AG04449 (cell line): ENCODE measurements at regions not wholly inside any gene's neighbourhood (a gene's known extent, or its start where the extent isn't known, plus 50 kb on each side); places are given as distances from the start of the nearest gene placed in this dataset.
A peak's percentile ranks its signal among the peaks of the same experiment; 100 is the strongest.

Experiments used
- CTCF ChIA-PET: fragments of 350-600 bp; formaldehyde crosslinking; extraction: SDS; loops from one replicate; lab custom pipeline; 2021; ENCODE audit warnings: antibody characterized with exemption; lab: Yijun Ruan, JAX
- POLR2A ChIA-PET: fragments of 400-600, 350-600 bp; formaldehyde crosslinking; extraction: SDS; loops from one replicate; lab custom pipeline; 2020; ENCODE audit warnings: antibody characterized with exemption, inconsistent platforms; lab: Yijun Ruan, JAX
- DNase-seq: peaks from one replicate; pipeline ENCODE4 v3.0.0-alpha.2; 2010; ENCODE audit warnings: low read depth, low spot score
- H3K4me3 ChIP-seq: 2 replicates; pipeline ENCODE4 v1.5.1; 2011; ENCODE audit warnings: low read depth, mild to moderate bottlenecking, control low read depth, low read length
- TF ChIP-seq, protein P1 (sequence below): IDR thresholded peaks from one replicate; pipeline ENCODE4 v1.5.1; 2011; ENCODE audit warnings: mild to moderate bottlenecking, moderate library complexity, low read length, control low read depth, inconsistent platforms; ENCODE audit not compliant: insufficient read depth; ENCODE audit errors: missing control alignments

DNA sequence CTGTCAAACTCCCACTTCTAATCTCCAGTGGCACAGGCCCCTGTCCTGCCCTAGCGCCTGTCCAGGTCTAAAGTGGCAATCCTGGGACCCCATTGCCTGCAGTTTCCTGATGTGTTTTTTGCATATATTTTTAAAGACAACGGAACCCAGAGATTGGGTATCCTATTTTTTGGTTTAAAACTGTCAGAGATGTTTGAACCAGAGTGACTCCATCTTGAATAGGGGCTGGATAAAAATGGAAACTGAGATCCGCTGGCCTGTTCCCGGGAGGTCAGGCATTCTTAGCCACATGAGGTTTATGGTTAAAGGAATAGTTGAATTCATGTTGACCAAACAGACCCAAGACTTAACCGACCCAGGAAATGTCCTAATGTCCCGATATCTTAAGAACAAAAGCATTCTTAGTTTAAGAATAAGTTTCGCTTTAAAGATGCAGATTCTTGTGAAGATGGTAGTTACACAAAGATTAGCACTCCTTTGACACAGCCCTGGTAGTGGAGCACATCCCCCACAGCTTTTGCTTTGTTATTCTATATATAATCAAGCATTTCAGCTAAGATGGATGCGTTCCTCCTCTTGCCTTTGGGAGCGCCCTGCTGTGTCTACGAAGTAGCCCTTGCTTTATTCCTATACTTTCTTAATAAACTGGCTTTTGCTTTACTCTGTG, 332.1 kb downstream of the UQCRFS1 start:
- ChIA-PET POLR2A (no interaction called here), CTCF (interaction anchor here (1.2 to 9.6 kb wide), 4 partner anchors 12 to 145 kb away, joined by 3 to 140 read pairs (median 21); no protein-coding TSS in a partner anchor)
- H3K4me3 ChIP-seq, result no peak overlapping the region
- TF ChIP-seq, protein P1, sequence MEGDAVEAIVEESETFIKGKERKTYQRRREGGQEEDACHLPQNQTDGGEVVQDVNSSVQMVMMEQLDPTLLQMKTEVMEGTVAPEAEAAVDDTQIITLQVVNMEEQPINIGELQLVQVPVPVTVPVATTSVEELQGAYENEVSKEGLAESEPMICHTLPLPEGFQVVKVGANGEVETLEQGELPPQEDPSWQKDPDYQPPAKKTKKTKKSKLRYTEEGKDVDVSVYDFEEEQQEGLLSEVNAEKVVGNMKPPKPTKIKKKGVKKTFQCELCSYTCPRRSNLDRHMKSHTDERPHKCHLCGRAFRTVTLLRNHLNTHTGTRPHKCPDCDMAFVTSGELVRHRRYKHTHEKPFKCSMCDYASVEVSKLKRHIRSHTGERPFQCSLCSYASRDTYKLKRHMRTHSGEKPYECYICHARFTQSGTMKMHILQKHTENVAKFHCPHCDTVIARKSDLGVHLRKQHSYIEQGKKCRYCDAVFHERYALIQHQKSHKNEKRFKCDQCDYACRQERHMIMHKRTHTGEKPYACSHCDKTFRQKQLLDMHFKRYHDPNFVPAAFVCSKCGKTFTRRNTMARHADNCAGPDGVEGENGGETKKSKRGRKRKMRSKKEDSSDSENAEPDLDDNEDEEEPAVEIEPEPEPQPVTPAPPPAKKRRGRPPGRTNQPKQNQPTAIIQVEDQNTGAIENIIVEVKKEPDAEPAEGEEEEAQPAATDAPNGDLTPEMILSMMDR, result no peak
- no peak for DNase-seq

DNA sequence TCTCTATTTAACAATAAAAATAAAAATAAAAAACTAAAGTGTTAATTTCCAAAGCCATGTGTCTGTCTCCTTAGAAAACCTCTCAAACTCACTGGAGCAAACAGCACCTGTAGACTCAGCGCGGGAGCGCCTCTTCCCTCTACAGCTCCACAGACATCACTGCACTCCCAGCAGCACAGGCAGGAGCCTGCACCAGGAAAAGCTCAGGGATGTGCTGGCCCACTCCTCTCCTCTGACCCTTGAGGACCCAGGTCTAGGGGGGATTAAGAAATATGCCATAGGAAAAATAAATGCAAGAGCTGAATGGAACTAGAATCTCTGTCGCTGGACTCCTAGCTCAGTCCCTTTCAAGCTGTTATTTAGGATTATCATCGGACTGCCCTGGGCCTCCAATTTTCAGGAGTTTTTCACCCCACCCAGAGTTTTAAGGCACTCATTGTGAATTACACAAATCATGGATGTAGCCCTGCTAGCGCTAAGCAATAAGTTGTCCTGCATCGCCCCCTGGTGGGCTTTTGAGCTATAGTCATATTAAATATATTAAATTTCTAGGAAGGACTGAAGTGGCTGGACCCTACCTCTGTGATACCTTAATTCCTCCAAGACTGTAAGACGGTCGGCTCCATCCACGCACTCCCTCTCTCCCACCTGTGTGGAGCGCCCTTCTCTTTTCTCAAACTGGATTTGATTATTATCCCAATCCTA, 333.9 kb downstream of the UQCRFS1 start:
- H3K4me3 ChIP-seq, result no peak overlapping the region
- DNase-seq, result no peak
- ChIA-PET CTCF (interaction anchor here (0.8 to 9.6 kb wide), 33 partner anchors 9 to 913 kb away, joined by 3 to 140 read pairs (median 5); no protein-coding TSS in a partner anchor), POLR2A (no interaction called here)
- TF ChIP-seq, protein P1, result peak; percentile 39

DNA sequence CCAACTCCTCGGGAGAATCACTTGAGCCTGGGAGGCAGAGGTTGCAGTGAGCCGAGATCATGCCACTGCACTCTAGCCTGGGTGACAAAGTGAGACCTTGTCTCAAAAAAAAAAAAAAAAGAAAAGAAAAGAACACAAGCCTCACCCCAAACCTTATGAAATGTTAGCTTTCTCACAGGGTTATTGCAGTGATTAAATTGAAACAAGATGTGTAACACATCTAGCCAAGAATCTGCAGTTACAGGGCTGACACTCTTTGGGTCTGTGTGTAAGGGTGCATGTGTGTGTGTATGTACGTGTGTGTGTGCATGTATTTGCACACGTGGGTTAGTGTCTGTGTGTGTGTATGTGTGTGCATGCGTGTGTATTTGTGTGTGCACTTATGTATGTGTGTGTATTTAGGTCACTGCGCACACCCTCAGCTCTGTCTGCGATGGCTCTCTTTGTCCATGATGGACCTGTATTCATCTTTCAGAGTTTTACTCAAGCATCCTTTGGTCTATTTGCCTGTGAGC, 336.3 kb downstream of the UQCRFS1 start:
- TF ChIP-seq, protein P1, result no peak
- H3K4me3 ChIP-seq, result no peak overlapping the region
- CTCF ChIA-PET, result interaction anchor here (9.6 kb wide), 1 partner anchor 141 kb away, joined by 140 read pairs; no protein-coding TSS in a partner anchor
- POLR2A ChIA-PET, result no interaction called here
- DNase-seq, result no peak

DNA sequence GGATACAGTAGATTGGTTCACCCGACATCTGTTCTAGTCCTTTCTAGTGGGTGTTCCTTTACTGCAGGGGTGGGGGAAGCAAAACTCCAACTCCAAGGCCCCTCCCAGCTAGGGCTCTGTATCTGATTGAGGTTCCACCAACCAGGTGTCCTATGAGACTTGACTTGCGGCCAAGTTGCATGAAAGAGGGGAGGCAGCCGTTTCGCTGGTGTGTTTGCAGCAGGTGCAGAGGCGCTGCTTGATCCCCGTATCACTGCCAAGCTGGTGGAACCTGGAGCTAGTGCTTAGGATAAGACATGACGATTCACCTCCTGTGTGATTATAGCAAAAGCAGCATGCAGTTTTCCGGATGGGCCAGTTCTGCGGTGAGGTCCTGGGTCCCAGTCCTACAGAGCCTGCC, 338.2 kb downstream of the UQCRFS1 start:
- TF ChIP-seq, protein P1, result no peak
- DNase-seq, result no peak
- CTCF ChIA-PET, result interaction anchor here (1.6 kb wide), 1 partner anchor 8 kb away, joined by 5 read pairs; no protein-coding TSS in a partner anchor
- POLR2A ChIA-PET, result no interaction called here
- H3K4me3 ChIP-seq, result no peak overlapping the region

DNA sequence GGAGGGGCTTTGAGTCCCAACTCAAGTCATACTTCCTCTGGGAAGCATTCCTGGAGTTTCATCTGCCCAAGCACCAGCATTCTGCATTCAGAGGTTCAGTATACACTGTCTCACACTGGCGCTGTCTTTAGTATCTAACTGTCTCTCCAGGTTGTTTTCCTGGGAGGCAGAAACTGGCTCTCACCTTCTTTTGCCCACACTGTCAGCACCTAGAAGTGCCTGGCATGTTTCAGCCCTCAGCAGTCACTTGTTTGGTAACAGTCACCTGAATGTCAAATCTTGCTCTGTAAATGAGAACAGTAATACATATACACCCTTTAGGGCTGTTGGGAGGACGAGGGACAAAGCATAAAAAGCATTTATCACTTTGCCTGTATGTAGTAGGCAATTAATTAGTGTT, 339.6 kb downstream of the UQCRFS1 start:
- TF ChIP-seq, protein P1, result no peak
- H3K4me3 ChIP-seq, result no peak overlapping the region
- DNase-seq, result no peak
- CTCF ChIA-PET, result interaction anchor here (1.2 to 1.6 kb wide), 2 partner anchors 10 to 136 kb away, joined by 5 read pairs; no protein-coding TSS in a partner anchor
- POLR2A ChIA-PET, result no interaction called here
